Activated T-cell treated with anti-CD3 and anti-CD28 coated beads, Interleukin-2, amount 50 U/mL, for 24 hours (primary cell): ENCODE measurements at regions not wholly inside any gene's neighbourhood (a gene's known extent, or its start where the extent isn't known, plus 50 kb on each side); places are given as distances from the start of the nearest gene placed in this dataset.
"Not testable (repeated sequence)": the region's sequence is repeated elsewhere in the genome, so short reads cannot be mapped to it uniquely, and the experiment has no call there.

ENCODE experiments used
- DNase-seq: peaks from one replicate; pipeline ENCODE4 v3.0.0-alpha.2; 2020
- H3K27ac Mint-ChIP-seq: 2 replicates; pipeline ENCODE4 v1.8.0; 2020; ENCODE audit warnings: mild to moderate bottlenecking, mixed read lengths
- H3K27me3 Mint-ChIP-seq: 2 replicates; pipeline ENCODE4 v1.8.0; 2020; ENCODE audit warnings: mixed read lengths
- H3K36me3 Mint-ChIP-seq: 2 replicates; pipeline ENCODE4 v1.8.0; 2020; ENCODE audit warnings: low read depth, mixed read lengths
- H3K4me1 Mint-ChIP-seq: 2 replicates; pipeline ENCODE4 v1.8.0; 2020; ENCODE audit warnings: low read depth, mixed read lengths
- H3K4me3 Mint-ChIP-seq: 2 replicates; pipeline ENCODE4 v1.8.0; 2020; ENCODE audit warnings: mild to moderate bottlenecking, moderate library complexity, mixed read lengths
- H3K9me3 Mint-ChIP-seq: 2 replicates; pipeline ENCODE4 v1.8.0; 2020; ENCODE audit warnings: mixed read lengths

GRCh38 chr16:16448423-16448822, 69.5 kb downstream of the NPIPA7 start:
- H3K27me3 Mint-ChIP-seq, H3K4me1 Mint-ChIP-seq, H3K9me3 Mint-ChIP-seq, H3K27ac Mint-ChIP-seq, H3K4me3 Mint-ChIP-seq, H3K36me3 Mint-ChIP-seq, DNase-seq: not testable (repeated sequence)

- not testable (repeated sequence) for H3K4me3 Mint-ChIP-seq, DNase-seq, H3K27me3 Mint-ChIP-seq, H3K27ac Mint-ChIP-seq, H3K4me1 Mint-ChIP-seq, H3K36me3 Mint-ChIP-seq, H3K9me3 Mint-ChIP-seq
These were observed 70.8 kb downstream of the NPIPA7 start for GRCh38 chr16:16449712-16450237.

GRCh38 chr16:16451721-16452410, 72.9 kb downstream of the NPIPA7 start:
- not testable (repeated sequence) for H3K27me3 Mint-ChIP-seq, H3K4me1 Mint-ChIP-seq, H3K36me3 Mint-ChIP-seq, H3K4me3 Mint-ChIP-seq, H3K27ac Mint-ChIP-seq, H3K9me3 Mint-ChIP-seq, DNase-seq

GRCh38 chr16:16458579-16458978, 79.6 kb downstream of the NPIPA7 start:
- not testable (repeated sequence) for DNase-seq, H3K4me1 Mint-ChIP-seq, H3K4me3 Mint-ChIP-seq, H3K27me3 Mint-ChIP-seq, H3K27ac Mint-ChIP-seq, H3K36me3 Mint-ChIP-seq, H3K9me3 Mint-ChIP-seq

GRCh38 chr16:16463792-16464191, 84.9 kb downstream of the NPIPA7 start:
- not testable (repeated sequence) for H3K27ac Mint-ChIP-seq, DNase-seq, H3K27me3 Mint-ChIP-seq, H3K4me1 Mint-ChIP-seq, H3K36me3 Mint-ChIP-seq, H3K4me3 Mint-ChIP-seq, H3K9me3 Mint-ChIP-seq

- not testable (repeated sequence) for DNase-seq, H3K4me3 Mint-ChIP-seq, H3K4me1 Mint-ChIP-seq, H3K27me3 Mint-ChIP-seq, H3K27ac Mint-ChIP-seq, H3K36me3 Mint-ChIP-seq, H3K9me3 Mint-ChIP-seq
These were observed 110.0 kb downstream of the NPIPA7 start for GRCh38 chr16:16488919-16489318.

- not testable (repeated sequence) for H3K9me3 Mint-ChIP-seq, H3K36me3 Mint-ChIP-seq, DNase-seq, H3K4me3 Mint-ChIP-seq, H3K27me3 Mint-ChIP-seq, H3K4me1 Mint-ChIP-seq, H3K27ac Mint-ChIP-seq
These were observed 110.5 kb downstream of the NPIPA7 start for GRCh38 chr16:16489466-16489865.

GRCh38 chr16:16494114-16494513, 115.2 kb downstream of the NPIPA7 start:
- not testable (repeated sequence) for H3K4me3 Mint-ChIP-seq, H3K27me3 Mint-ChIP-seq, H3K9me3 Mint-ChIP-seq

GRCh38 chr16:16494998-16495397, 116.1 kb downstream of the NPIPA7 start:
- not testable (repeated sequence) for H3K36me3 Mint-ChIP-seq, H3K27me3 Mint-ChIP-seq, DNase-seq, H3K4me1 Mint-ChIP-seq, H3K9me3 Mint-ChIP-seq, H3K4me3 Mint-ChIP-seq, H3K27ac Mint-ChIP-seq

More at GRCh38 chr16:16494114-16494513, 115.2 kb downstream of the NPIPA7 start:
- not testable (repeated sequence) for H3K27ac Mint-ChIP-seq, DNase-seq, H3K36me3 Mint-ChIP-seq, H3K4me1 Mint-ChIP-seq

- H3K27ac Mint-ChIP-seq, H3K9me3 Mint-ChIP-seq, H3K27me3 Mint-ChIP-seq, H3K4me1 Mint-ChIP-seq, H3K4me3 Mint-ChIP-seq, H3K36me3 Mint-ChIP-seq, DNase-seq: not testable (repeated sequence)
These were observed 120.9 kb downstream of the NPIPA7 start for GRCh38 chr16:16499875-16500274.

GRCh38 chr16:16507041-16507440, 128.1 kb downstream of the NPIPA7 start:
- not testable (repeated sequence) for H3K27ac Mint-ChIP-seq, H3K4me1 Mint-ChIP-seq, H3K27me3 Mint-ChIP-seq, DNase-seq, H3K36me3 Mint-ChIP-seq, H3K9me3 Mint-ChIP-seq, H3K4me3 Mint-ChIP-seq

GRCh38 chr16:16508344-16508743, 129.4 kb downstream of the NPIPA7 start:
- H3K4me3 Mint-ChIP-seq, H3K9me3 Mint-ChIP-seq, H3K27me3 Mint-ChIP-seq, DNase-seq, H3K4me1 Mint-ChIP-seq, H3K36me3 Mint-ChIP-seq, H3K27ac Mint-ChIP-seq: not testable (repeated sequence)

GRCh38 chr16:16519395-16519794, 140.5 kb downstream of the NPIPA7 start:
- H3K27me3 Mint-ChIP-seq, H3K4me3 Mint-ChIP-seq, H3K36me3 Mint-ChIP-seq, H3K4me1 Mint-ChIP-seq, DNase-seq, H3K9me3 Mint-ChIP-seq, H3K27ac Mint-ChIP-seq: not testable (repeated sequence)

GRCh38 chr16:16521239-16522002, 142.5 kb downstream of the NPIPA7 start:
- not testable (repeated sequence) for H3K4me3 Mint-ChIP-seq, H3K27me3 Mint-ChIP-seq, H3K9me3 Mint-ChIP-seq, H3K36me3 Mint-ChIP-seq, H3K27ac Mint-ChIP-seq, DNase-seq, H3K4me1 Mint-ChIP-seq

GRCh38 chr16:16526998-16527397, 148.1 kb downstream of the NPIPA7 start:
- H3K9me3 Mint-ChIP-seq, H3K36me3 Mint-ChIP-seq, H3K4me3 Mint-ChIP-seq, H3K27me3 Mint-ChIP-seq, H3K4me1 Mint-ChIP-seq, DNase-seq, H3K27ac Mint-ChIP-seq: not testable (repeated sequence)
